ENCODE measurements at regions not wholly inside any gene's neighbourhood (a gene's known extent, or its start where the extent isn't known, plus 50 kb on each side); places are given as distances from the start of the nearest gene placed in this dataset.
A peak's percentile ranks its signal among the peaks of the same experiment; 100 is the strongest.

DNA sequence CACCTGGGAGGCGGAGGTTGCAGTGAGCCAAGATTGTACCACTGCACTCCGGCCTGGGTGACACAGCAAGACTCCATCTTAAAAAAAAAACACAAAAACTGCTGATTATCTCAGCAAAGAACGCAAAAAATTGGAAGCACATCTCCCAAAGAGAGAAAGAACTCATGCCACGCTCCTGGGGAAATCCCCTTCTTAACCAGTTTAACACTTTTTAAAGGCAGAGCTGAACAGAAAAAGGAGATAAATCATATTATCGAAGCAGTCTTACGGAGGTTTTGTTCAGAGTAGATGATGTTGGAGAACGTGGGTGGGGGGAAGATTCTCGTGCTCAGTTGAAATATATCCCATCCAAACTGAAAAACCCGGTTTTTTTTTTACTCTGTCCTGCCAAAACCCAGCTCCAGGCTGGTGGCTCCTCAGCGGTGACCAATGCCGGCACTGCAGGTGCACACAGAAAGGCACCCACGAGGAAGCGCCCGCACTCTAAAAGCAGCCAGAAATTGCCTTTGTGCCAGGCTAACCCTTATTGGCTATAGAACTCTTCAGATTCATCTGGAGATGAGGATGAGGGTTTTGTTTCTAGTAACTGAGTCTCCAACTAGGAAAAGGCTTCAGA lies 100.2 kb upstream of the PARP11 start:
- TF ChIP-seq, protein P1, sequence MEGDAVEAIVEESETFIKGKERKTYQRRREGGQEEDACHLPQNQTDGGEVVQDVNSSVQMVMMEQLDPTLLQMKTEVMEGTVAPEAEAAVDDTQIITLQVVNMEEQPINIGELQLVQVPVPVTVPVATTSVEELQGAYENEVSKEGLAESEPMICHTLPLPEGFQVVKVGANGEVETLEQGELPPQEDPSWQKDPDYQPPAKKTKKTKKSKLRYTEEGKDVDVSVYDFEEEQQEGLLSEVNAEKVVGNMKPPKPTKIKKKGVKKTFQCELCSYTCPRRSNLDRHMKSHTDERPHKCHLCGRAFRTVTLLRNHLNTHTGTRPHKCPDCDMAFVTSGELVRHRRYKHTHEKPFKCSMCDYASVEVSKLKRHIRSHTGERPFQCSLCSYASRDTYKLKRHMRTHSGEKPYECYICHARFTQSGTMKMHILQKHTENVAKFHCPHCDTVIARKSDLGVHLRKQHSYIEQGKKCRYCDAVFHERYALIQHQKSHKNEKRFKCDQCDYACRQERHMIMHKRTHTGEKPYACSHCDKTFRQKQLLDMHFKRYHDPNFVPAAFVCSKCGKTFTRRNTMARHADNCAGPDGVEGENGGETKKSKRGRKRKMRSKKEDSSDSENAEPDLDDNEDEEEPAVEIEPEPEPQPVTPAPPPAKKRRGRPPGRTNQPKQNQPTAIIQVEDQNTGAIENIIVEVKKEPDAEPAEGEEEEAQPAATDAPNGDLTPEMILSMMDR (IDR thresholded peaks at IDR 0.05; ENCODE audit: unreplicated experiment in 3 of 3) = no peak
- Mint-ChIP-seq H3K4me1 (peaks cover 4% of the 10 kb centered on the region), H3K9me3 (no peaks in the 10 kb centered on the region), H3K27me3 (ENCODE audit: low read depth) (peaks cover 3% of the 10 kb centered on the region), H3K4me3 (no peak overlapping the region), H3K27ac (no peak overlapping the region), H3K36me3 (ENCODE audit: low read depth) (no peaks in the 10 kb centered on the region)

- H3K9me3 Mint-ChIP-seq = no peaks in the 10 kb centered on the region
- H3K36me3 Mint-ChIP-seq (ENCODE audit: low read depth) = no peaks in the 10 kb centered on the region
Observed at GRCh38 chr12:3972576-3972975, 99.4 kb upstream of the PARP11 start.

GRCh38 chr12:3968523-3968922 lies 95.3 kb upstream of the PARP11 start:
- Mint-ChIP-seq H3K36me3 (ENCODE audit: low read depth) (no peaks in the 10 kb centered on the region), H3K27me3 (ENCODE audit: low read depth) (peaks cover 3% of the 10 kb centered on the region), H3K4me1 (peaks cover 30% of the 10 kb centered on the region), H3K4me3 (no peak overlapping the region), H3K9me3 (no peaks in the 10 kb centered on the region), H3K27ac (no peak overlapping the region)
- TF ChIP-seq, protein P1 (IDR thresholded peaks at IDR 0.05; ENCODE audit: unreplicated experiment in 3 of 3) = no peak

More at GRCh38 chr12:3972576-3972975, 99.4 kb upstream of the PARP11 start:
- TF ChIP-seq, protein P1 (IDR thresholded peaks at IDR 0.05; ENCODE audit: unreplicated experiment in 3 of 3) = no peak
- H3K27ac Mint-ChIP-seq = no peak overlapping the region
- H3K27me3 Mint-ChIP-seq (ENCODE audit: low read depth) = peaks cover 3% of the 10 kb centered on the region
- peaks cover 9% of the 10 kb centered on the region for H3K4me1 Mint-ChIP-seq
- no peak overlapping the region for H3K4me3 Mint-ChIP-seq

DNA sequence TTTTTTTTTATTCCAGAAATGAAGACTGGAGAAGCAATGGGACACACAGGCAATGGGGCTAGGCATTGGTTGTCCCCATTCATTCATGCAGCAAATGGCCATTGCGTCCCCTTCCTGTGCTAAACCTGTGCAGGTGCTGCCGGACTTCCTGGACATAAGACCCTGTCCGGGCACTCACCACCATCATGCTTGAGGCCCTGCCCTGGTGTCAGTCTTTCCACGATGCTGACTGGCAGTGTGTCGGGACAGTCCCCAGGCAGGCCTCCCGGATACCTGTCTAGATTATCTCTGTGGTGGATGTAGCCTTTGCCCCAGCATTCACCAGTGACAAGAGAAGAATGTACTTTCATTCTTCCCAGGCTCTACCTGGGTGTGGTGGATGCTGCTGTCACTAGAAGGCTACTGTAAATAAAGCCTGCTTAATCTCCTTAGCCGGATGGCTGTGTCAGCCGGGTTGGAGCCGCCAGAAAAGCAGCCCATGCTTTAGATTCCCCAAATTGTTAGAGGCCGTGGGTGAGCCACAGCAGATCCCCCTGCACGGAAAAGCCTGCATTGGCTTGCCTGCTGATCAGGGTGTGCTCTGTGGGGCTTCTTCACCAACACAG lies 94.5 kb upstream of the PARP11 start:
- no peaks in the 10 kb centered on the region for H3K9me3 Mint-ChIP-seq
- H3K4me3 Mint-ChIP-seq = no peak overlapping the region
- peaks cover 3% of the 10 kb centered on the region for H3K27me3 Mint-ChIP-seq (ENCODE audit: low read depth)
- H3K4me1 Mint-ChIP-seq = peaks cover 38% of the 10 kb centered on the region
- H3K27ac Mint-ChIP-seq = no peak overlapping the region
- no peaks in the 10 kb centered on the region for H3K36me3 Mint-ChIP-seq (ENCODE audit: low read depth)
- TF ChIP-seq, protein P1 (IDR thresholded peaks at IDR 0.05; ENCODE audit: unreplicated experiment in 3 of 3) = no peak

DNA sequence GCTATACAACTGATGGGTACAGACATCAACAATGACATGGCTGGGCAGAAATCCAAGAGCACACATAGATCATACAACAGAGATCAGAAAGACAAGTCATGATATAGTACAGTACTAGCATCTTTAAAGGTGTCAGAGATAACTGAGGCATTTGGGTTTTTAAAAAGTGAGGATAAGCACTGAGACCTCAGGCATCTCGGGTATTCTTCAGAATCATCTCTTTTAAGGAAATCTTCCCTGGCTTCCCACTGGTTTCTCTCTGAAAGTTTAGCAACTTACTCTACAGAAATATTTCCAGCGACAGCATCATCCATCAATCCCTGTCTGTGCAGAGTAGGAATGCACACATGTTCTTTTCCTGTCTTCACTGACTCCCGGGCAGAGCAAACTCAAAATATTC lies 93.2 kb upstream of the PARP11 start:
- Mint-ChIP-seq H3K4me3 (no peak overlapping the region), H3K4me1 (peaks cover 51% of the 10 kb centered on the region), H3K9me3 (no peaks in the 10 kb centered on the region), H3K27me3 (ENCODE audit: low read depth) (peaks cover 3% of the 10 kb centered on the region), H3K36me3 (ENCODE audit: low read depth) (no peaks in the 10 kb centered on the region), H3K27ac (no peak overlapping the region)
- TF ChIP-seq, protein P1 (IDR thresholded peaks at IDR 0.05; ENCODE audit: unreplicated experiment in 3 of 3) = no peak

GRCh38 chr12:3965046-3965445 lies 91.8 kb upstream of the PARP11 start:
- no peak overlapping the region for H3K4me3 Mint-ChIP-seq
- TF ChIP-seq, protein P1 (IDR thresholded peaks at IDR 0.05; ENCODE audit: unreplicated experiment in 3 of 3) = no peak
- no peaks in the 10 kb centered on the region for H3K36me3 Mint-ChIP-seq (ENCODE audit: low read depth)
- H3K9me3 Mint-ChIP-seq = no peaks in the 10 kb centered on the region
- peaks cover 3% of the 10 kb centered on the region for H3K27me3 Mint-ChIP-seq (ENCODE audit: low read depth)
- peak overlapping the region in 1 of 3 experiments; percentile 24 for H3K27ac Mint-ChIP-seq
- H3K4me1 Mint-ChIP-seq = peaks cover 62% of the 10 kb centered on the region
